Central memory CD8-positive, alpha-beta T cell (primary cell): ENCODE measurements at regions not wholly inside any gene's neighbourhood (a gene's known extent, or its start where the extent isn't known, plus 50 kb on each side); places are given as distances from the start of the nearest gene placed in this dataset.

Experiments used
- ATAC-seq: fragments of 150-1000 bp; cut with Tn5 transposase; replicated peaks from 2 replicates; pipeline ENCODE4 v1.10.0; 2022; ENCODE audit warnings: mild to moderate bottlenecking, moderate FRiP score, moderate number of reproducible peaks; ENCODE audit not compliant: poor library complexity, severe bottlenecking; ENCODE audit errors: extremely low read depth
- DNase-seq, 2 donors: peaks; one replicate each; pipeline ENCODE4 v3.0.0; 2021; ENCODE audit warnings: low spot score in 2 of 2
- H3K27ac Mint-ChIP-seq: one replicate; pipeline ENCODE4 v1.8.0; 2022; ENCODE audit warnings: low read depth, mild to moderate bottlenecking, moderate library complexity, mixed read lengths
- H3K27me3 Mint-ChIP-seq: one replicate; pipeline ENCODE4 v1.8.0; 2022; ENCODE audit warnings: mixed read lengths
- H3K36me3 Mint-ChIP-seq: one replicate; pipeline ENCODE4 v1.8.0; 2022; ENCODE audit warnings: mild to moderate bottlenecking, moderate library complexity, mixed read lengths; ENCODE audit not compliant: insufficient read depth
- H3K4me1 Mint-ChIP-seq: one replicate; pipeline ENCODE4 v1.8.0; 2022; ENCODE audit warnings: mixed read lengths
- H3K4me3 Mint-ChIP-seq: one replicate; pipeline ENCODE4 v1.8.0; 2022; ENCODE audit warnings: mild to moderate bottlenecking, moderate library complexity, mixed read lengths
- H3K9me3 Mint-ChIP-seq: one replicate; pipeline ENCODE4 v1.8.0; 2022; ENCODE audit warnings: mixed read lengths

DNA sequence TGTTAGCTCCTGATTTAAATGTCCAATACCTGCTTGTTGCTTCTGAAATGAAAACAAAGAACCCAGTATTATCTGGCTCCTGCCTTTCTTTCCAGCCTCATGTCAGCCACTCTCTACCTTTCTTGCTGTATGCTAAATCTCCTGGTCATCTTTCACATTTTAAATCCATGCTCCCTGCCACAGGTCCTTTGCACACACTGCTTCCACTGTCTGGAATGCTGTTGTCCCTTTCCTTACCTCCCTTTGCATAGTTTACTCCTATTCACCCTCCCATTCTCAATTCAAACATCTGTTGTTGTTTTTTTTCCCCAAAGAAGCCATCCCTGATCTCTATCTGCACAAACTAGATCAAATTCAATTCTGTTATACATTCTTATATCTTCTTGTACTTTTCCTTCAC, 97.0 kb upstream of the NR4A3 start:
- H3K4me1 Mint-ChIP-seq = peaks cover 29% of the 10 kb centered on the region
- H3K27ac Mint-ChIP-seq = no peak overlapping the region
- H3K27me3 Mint-ChIP-seq = no peaks in the 10 kb centered on the region
- ATAC-seq = no peak
- no peaks in the 10 kb centered on the region for H3K36me3 Mint-ChIP-seq
- H3K9me3 Mint-ChIP-seq = no peaks in the 10 kb centered on the region
- no peak for DNase-seq
- no peak overlapping the region for H3K4me3 Mint-ChIP-seq

DNA sequence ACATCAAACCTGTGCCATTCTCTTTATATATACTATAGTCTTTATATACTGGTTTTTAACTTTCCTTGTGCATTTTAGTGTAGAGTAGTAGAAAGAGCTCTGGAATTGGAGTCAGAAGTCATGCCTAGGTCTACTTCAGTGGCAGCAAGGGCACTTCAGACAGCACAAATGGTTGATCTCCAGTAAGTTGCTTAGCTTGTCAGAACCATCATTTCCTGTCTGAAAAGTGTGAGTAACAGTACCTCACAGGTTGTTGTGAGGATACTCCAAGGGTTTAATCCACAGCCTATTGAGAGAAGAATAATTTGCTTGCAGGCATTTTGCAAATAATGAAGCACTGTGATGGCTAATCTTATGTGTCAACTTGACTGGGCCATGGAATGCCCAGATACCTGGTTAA, 95.8 kb upstream of the NR4A3 start:
- no peak overlapping the region for H3K4me3 Mint-ChIP-seq
- no peak overlapping the region for H3K27ac Mint-ChIP-seq
- no peaks in the 10 kb centered on the region for H3K36me3 Mint-ChIP-seq
- H3K27me3 Mint-ChIP-seq = no peaks in the 10 kb centered on the region
- ATAC-seq = no peak
- peaks cover 16% of the 10 kb centered on the region for H3K4me1 Mint-ChIP-seq
- DNase-seq = no peak
- H3K9me3 Mint-ChIP-seq = no peaks in the 10 kb centered on the region

DNA sequence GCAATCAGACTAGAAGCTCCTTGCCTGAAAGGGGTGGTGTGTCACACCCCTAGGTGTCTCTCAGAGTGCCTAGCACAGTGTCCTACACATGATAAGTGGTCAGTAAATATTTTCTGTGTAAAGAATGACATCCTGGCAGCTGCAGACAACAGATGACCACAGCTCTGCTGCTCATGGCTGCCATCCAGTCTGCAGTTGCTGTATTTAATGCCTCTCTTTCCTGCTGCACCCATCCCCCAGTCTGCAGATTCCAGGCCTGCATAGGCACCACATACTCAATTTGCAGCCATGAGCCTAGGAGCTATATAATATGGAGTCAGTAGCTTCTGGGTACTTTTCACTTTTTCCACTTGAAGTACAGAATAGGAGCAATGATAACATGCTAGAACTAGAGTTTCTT, 94.9 kb upstream of the NR4A3 start:
- ATAC-seq = no peak

DNA sequence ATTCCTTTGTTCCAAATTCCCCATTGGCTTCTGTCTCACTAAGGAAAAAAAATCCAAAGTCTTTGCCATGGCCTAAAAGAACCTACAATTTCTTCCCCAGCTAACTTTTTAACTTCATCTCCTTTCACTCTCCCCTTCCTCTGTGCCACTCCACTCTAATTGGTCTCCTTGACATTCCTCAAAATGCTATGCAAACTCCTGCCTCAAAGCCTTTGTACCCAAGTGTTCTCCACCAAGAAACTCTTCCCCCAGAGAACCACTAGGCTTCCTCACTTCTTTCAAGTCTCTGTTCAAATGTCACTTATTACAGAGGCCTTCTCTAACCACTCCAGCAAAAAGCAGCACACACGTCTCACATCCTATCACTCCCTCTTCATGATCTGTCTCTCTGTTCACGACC, 91.6 kb upstream of the NR4A3 start:
- Mint-ChIP-seq H3K36me3 (no peaks in the 10 kb centered on the region), H3K27me3 (peaks cover 12% of the 10 kb centered on the region), H3K27ac (no peak overlapping the region), H3K4me3 (no peak overlapping the region), H3K9me3 (no peaks in the 10 kb centered on the region), H3K4me1 (no peaks in the 10 kb centered on the region)
- DNase-seq (no peak), ATAC-seq (no peak)

More for the DNA sequence above, 94.9 kb upstream of the NR4A3 start:
- Mint-ChIP-seq H3K4me3 (no peak overlapping the region), H3K9me3 (no peaks in the 10 kb centered on the region), H3K36me3 (no peaks in the 10 kb centered on the region), H3K27ac (no peak overlapping the region), H3K4me1 (peaks cover 13% of the 10 kb centered on the region), H3K27me3 (no peaks in the 10 kb centered on the region)
- DNase-seq = no peak

DNA sequence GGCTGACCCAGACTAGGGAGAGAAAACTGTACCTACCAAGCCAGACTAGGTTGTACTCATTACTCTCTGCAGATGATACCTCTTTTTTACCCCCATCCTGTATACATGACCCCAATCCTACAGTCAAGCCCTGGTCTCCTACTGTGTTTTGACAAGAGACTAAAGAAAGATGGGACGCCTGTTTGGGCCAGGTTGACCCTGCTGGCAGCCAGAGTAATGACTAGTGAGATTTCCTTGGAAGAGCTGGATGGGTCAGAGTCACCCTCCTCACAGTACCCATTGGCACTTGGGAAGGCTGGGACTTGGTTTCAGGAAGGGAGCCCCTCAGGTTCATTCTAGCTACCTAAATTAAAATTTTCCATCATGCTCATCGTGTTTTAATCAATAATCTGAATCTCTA, 89.7 kb upstream of the NR4A3 start:
- no peaks in the 10 kb centered on the region for H3K9me3 Mint-ChIP-seq
- no peaks in the 10 kb centered on the region for H3K4me1 Mint-ChIP-seq
- ATAC-seq = no peak
- H3K27me3 Mint-ChIP-seq = peaks cover 12% of the 10 kb centered on the region
- H3K36me3 Mint-ChIP-seq = no peaks in the 10 kb centered on the region
- H3K27ac Mint-ChIP-seq = no peak overlapping the region
- no peak overlapping the region for H3K4me3 Mint-ChIP-seq
- DNase-seq = no peak

DNA sequence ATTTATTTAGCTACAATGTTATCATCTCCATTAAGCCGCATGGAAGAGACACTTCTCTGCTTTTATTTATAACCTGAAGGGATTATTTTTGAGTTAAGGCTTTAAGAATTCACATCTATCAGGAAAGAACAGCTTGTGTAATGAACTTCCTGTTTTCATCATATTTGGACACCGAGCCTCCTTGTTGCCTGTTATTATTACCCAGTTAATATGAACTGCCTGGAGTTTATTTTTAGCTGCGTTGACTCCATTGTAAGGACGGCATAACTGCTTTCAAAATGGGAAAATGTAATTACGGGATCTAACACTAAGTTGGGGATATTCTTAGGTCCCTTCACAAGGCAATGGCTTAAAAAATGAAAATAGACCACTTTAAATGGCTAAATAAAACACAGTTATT, 89.0 kb upstream of the NR4A3 start:
- DNase-seq (no peak), ATAC-seq (no peak)
- Mint-ChIP-seq H3K27ac (no peak overlapping the region), H3K27me3 (peaks cover 18% of the 10 kb centered on the region), H3K4me3 (no peak overlapping the region), H3K4me1 (no peaks in the 10 kb centered on the region), H3K36me3 (no peaks in the 10 kb centered on the region), H3K9me3 (no peaks in the 10 kb centered on the region)

DNA sequence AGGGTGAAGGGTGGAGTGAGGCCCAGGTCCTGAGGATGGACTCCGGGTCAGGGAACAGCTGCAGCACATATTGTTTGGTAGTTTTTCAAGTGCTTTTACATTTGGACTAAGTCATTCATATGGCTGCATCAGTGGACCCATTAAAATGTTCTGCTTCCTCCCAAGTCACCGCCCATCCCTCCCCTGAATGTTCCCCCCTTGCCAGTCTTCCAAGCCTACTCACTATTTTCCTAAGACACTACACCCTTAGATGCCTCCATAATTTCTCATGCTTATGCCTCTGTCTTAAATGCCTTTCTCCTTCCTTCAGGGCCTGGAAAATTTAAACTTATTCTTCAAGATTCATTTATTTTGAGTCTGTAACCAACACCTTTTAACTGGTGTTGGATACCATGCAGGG, 86.6 kb upstream of the NR4A3 start:
- Mint-ChIP-seq H3K27me3 (peaks cover 22% of the 10 kb centered on the region), H3K4me1 (no peaks in the 10 kb centered on the region), H3K4me3 (no peak overlapping the region), H3K36me3 (no peaks in the 10 kb centered on the region), H3K9me3 (no peaks in the 10 kb centered on the region), H3K27ac (no peak overlapping the region)
- ATAC-seq (no peak), DNase-seq (no peak)

DNA sequence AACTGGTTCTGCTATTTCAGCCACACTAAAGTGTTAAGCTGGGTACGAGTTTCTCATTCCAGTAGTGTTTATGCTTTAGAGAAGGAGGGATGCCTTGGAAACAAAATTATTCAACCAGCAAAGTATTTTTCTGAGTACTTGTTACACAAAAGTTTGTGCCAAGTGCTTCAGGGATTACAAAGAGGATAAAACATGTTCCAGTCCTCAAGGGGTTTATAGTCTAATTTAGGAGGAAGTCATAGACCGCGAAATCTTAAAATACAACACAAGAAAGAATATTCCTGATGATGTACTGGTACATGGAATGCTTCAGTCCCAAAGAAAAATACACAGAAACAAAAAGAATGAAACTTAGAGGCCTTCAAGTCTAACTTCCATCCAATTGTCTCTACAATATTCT, 85.4 kb upstream of the NR4A3 start:
- DNase-seq = no peak
- no peaks in the 10 kb centered on the region for H3K36me3 Mint-ChIP-seq
- peaks cover 22% of the 10 kb centered on the region for H3K27me3 Mint-ChIP-seq
- H3K4me3 Mint-ChIP-seq = no peak overlapping the region
- H3K9me3 Mint-ChIP-seq = no peaks in the 10 kb centered on the region
- no peak overlapping the region for H3K27ac Mint-ChIP-seq
- no peak for ATAC-seq
- no peaks in the 10 kb centered on the region for H3K4me1 Mint-ChIP-seq

DNA sequence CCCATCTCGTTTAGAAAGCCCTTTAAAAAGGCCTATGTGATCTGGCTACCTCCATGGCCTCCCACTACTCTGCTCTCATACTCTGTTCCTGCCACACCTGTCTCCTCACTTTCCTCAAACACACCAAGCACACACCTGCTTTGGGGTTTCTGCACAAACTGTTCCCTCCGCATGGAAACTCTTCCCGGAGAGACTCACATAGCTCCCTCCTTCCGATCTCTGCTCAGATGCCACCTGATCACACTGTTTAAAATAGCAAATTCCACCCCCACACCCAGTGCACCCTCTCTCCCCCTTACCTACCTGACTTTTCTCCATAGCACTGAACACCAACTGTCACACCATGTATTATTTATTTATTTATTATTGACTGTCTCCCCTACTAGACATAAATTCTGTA, 84.0 kb upstream of the NR4A3 start:
- Mint-ChIP-seq H3K27ac (no peak overlapping the region), H3K36me3 (no peaks in the 10 kb centered on the region), H3K4me1 (no peaks in the 10 kb centered on the region), H3K27me3 (peaks cover 22% of the 10 kb centered on the region), H3K9me3 (no peaks in the 10 kb centered on the region), H3K4me3 (no peak overlapping the region)
- no peak for ATAC-seq
- no peak for DNase-seq

DNA sequence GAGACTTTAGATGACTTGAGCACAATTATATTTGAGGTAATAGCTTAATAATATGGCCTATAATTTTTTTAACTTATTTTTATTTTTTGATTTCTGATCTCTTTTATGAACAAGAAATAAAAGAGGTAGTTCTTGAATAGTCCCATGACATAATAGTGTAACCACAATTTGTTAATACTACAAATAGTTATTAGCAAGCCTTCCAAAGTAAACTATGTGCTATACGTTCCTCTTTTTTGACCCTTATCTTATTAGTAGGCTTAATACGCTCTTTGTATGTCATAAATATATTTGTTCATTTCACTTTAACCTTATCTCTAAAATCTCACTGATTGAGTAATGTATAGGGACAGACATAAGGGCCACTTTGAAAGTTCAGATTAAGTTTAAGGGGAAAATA, 78.7 kb upstream of the NR4A3 start:
- ATAC-seq = no peak
- Mint-ChIP-seq H3K9me3 (no peaks in the 10 kb centered on the region), H3K4me1 (no peaks in the 10 kb centered on the region), H3K27ac (no peak overlapping the region), H3K4me3 (no peak overlapping the region), H3K36me3 (no peaks in the 10 kb centered on the region), H3K27me3 (peaks cover 9% of the 10 kb centered on the region)
- no peak for DNase-seq

DNA sequence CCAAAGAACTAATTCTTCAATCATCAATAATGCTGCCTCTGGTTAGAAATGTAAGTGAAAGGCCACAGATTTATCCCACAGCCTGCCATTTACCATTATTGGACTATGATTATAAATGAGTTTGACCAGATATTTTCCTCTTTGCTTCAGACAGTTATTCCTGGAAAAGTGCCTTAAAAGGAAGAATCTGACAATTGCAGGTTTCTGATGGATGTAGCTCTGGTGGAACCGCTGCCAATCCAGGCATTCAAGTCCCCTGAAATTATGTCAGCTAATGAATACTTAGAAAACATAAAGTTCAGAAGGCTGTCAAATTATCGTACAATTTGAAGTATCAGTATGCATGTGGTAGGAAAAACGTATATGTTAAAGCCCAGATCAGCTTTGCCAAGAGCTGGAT, 78.2 kb upstream of the NR4A3 start:
- peaks cover 8% of the 10 kb centered on the region for H3K27me3 Mint-ChIP-seq
- H3K36me3 Mint-ChIP-seq = no peaks in the 10 kb centered on the region
- no peak overlapping the region for H3K27ac Mint-ChIP-seq
- DNase-seq (no peak), ATAC-seq (no peak)
- no peaks in the 10 kb centered on the region for H3K4me1 Mint-ChIP-seq
- no peak overlapping the region for H3K4me3 Mint-ChIP-seq
- no peaks in the 10 kb centered on the region for H3K9me3 Mint-ChIP-seq

DNA sequence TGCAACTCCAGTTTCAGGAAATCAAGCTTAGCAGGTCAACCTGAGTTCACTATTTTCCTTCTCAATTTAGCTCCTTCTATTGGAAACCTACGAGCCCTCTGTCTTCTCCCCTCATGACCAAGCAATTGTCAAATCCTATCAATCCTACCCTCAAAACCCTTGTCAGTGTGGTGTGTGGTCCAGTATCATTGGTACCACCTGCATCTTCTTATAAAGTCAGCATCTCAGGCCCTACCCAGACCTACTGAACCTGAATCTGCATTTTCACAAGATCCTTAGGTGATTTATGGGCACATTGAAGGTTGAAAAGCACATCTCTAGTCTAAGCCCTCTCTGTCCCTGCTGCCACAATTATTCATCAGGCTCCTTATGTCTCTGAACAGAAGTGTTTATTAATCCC, 77.6 kb upstream of the NR4A3 start:
- no peak for DNase-seq
- H3K4me3 Mint-ChIP-seq = no peak overlapping the region
- no peaks in the 10 kb centered on the region for H3K4me1 Mint-ChIP-seq
- H3K9me3 Mint-ChIP-seq = no peaks in the 10 kb centered on the region
- no peak for ATAC-seq
- H3K27ac Mint-ChIP-seq = no peak overlapping the region
- H3K27me3 Mint-ChIP-seq = peaks cover 8% of the 10 kb centered on the region
- H3K36me3 Mint-ChIP-seq = no peaks in the 10 kb centered on the region

DNA sequence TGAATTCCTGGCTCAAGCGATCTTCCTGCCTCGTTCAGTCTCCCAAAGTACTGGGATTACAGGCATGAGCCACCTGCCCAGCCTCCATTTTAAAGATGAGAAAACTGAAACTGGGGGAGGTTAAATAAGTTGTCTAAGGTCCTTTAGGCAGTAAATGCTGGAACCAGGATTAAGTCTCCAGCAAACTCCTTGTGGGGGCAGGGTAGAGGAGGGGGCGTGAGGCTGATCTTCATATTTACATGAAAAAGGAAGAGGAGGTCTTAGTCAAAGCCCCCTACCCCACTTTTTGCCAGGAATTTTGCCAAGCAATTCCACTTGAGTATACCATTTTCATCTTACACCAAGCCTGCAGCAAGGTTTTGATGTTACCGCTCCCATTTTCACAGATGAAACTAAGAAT, 76.6 kb upstream of the NR4A3 start:
- Mint-ChIP-seq H3K27ac (no peak overlapping the region), H3K9me3 (no peaks in the 10 kb centered on the region), H3K27me3 (peaks cover 8% of the 10 kb centered on the region), H3K36me3 (no peaks in the 10 kb centered on the region), H3K4me1 (no peaks in the 10 kb centered on the region), H3K4me3 (no peak overlapping the region)
- ATAC-seq (no peak), DNase-seq (no peak)

DNA sequence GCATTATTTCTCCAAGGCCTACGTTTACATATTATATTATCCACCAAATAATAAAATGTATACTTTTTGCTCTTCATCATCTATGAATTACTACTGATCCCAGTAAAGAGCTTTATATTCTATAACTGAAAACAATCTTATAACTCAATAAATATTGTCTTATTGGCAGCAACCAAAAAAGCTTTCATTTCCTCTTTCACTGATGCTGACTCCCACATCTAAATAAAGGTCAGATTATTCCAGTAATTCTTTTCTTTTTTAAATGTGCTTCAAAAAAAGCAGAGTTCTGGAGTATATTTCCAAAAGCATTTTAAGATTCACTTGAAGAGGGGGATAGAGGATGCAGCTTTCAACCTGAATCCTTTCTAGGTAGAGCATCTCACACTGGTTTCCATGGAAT, 75.3 kb upstream of the NR4A3 start:
- Mint-ChIP-seq H3K9me3 (no peaks in the 10 kb centered on the region), H3K4me3 (no peak overlapping the region), H3K4me1 (no peaks in the 10 kb centered on the region), H3K27ac (no peak overlapping the region), H3K27me3 (peaks cover 12% of the 10 kb centered on the region), H3K36me3 (no peaks in the 10 kb centered on the region)
- ATAC-seq = no peak
- no peak for DNase-seq
